Keratinocyte (primary cell): ENCODE measurements at regions not wholly inside any gene's neighbourhood (a gene's known extent, or its start where the extent isn't known, plus 50 kb on each side); places are given as distances from the start of the nearest gene placed in this dataset.

Experiments used
- DNase-seq: peaks from one replicate; pipeline ENCODE4 v3.0.0-alpha.2; 2011; ENCODE audit warnings: low read depth, missing footprints, low spot score
- FAIRE-seq: peaks from 2 replicates; lab custom pipeline; 2011; peaks lifted over from hg19 to GRCh38; lab: Jason Lieb, UNC
- H2AFZ ChIP-seq: 2 replicates; pipeline ENCODE4 v1.6.0; 2012; ENCODE audit warnings: low read length, control low read depth, inconsistent platforms; ENCODE audit not compliant: control insufficient read depth
- H3K27ac ChIP-seq: 2 replicates; pipeline ENCODE4 v1.5.1; 2011; ENCODE audit warnings: low read length; ENCODE audit not compliant: control insufficient read depth, insufficient read depth
- H3K27me3 ChIP-seq: 3 replicates; pipeline ENCODE4 v1.6.0; 2011; ENCODE audit warnings: low read length; ENCODE audit not compliant: control insufficient read depth, insufficient read depth; ENCODE audit errors: extremely low read depth
- H3K36me3 ChIP-seq, 2 experiments: 2 replicates in 1 of 2; 3 replicates in 1 of 2; pipeline ENCODE4 v1.5.1; 2011; ENCODE audit warnings: low read length in 2 of 2, mild to moderate bottlenecking in 1 of 2; ENCODE audit not compliant: control insufficient read depth in 2 of 2, insufficient read depth in 2 of 2; ENCODE audit errors: extremely low read depth in 1 of 2
- H3K4me1 ChIP-seq: 3 replicates; pipeline ENCODE4 v1.5.1; 2011; ENCODE audit warnings: low read length; ENCODE audit not compliant: control insufficient read depth, insufficient read depth; ENCODE audit errors: extremely low read depth
- H3K4me2 ChIP-seq: 3 replicates; pipeline ENCODE4 v1.6.0; 2011; ENCODE audit warnings: low read depth, low read length; ENCODE audit not compliant: control insufficient read depth, insufficient read depth; ENCODE audit errors: extremely low read depth
- H3K4me3 ChIP-seq, 3 experiments: fragments of 200-600 bp in 1 of 3; sonication (generic) in 1 of 3; 2 replicates in 2 of 3; 3 replicates in 1 of 3; pipeline ENCODE4 v1.5.1; 2011 to 2016; ENCODE audit warnings: low read length in 3 of 3, mild to moderate bottlenecking in 3 of 3, control low read depth in 2 of 3, inconsistent platforms in 1 of 3, low read depth in 1 of 3, mixed read lengths in 1 of 3, mixed run types in 1 of 3, moderate library complexity in 1 of 3; ENCODE audit not compliant: control insufficient read depth in 2 of 3, insufficient read depth in 2 of 3; ENCODE audit errors: extremely low read depth in 1 of 3
- H3K79me2 ChIP-seq: 2 replicates; pipeline ENCODE4 v1.6.0; 2012; ENCODE audit warnings: low read length; ENCODE audit not compliant: control insufficient read depth, insufficient read depth
- H3K9ac ChIP-seq: 3 replicates; pipeline ENCODE4 v1.6.0; 2011; ENCODE audit warnings: low read length; ENCODE audit not compliant: control insufficient read depth, insufficient read depth; ENCODE audit errors: extremely low read depth
- H3K9me1 ChIP-seq: 3 replicates; pipeline ENCODE4 v1.6.0; 2011; ENCODE audit warnings: low read length; ENCODE audit not compliant: control insufficient read depth, insufficient read depth; ENCODE audit errors: extremely low read depth
- H3K9me3 ChIP-seq: 2 replicates; pipeline ENCODE4 v1.5.1; 2012; ENCODE audit warnings: low read depth, low read length; ENCODE audit not compliant: control insufficient read depth
- H4K20me1 ChIP-seq: 3 replicates; pipeline ENCODE4 v1.6.0; 2011; ENCODE audit warnings: low read length; ENCODE audit not compliant: control insufficient read depth, insufficient read depth; ENCODE audit errors: extremely low read depth
- EZH2 ChIP-seq: IDR thresholded peaks from one replicate; pipeline ENCODE4 v1.6.1; 2012; ENCODE audit warnings: inconsistent platforms, mild to moderate bottlenecking, low read length, moderate library complexity
- dilution Hi-C: fragments of 300-500 bp; cut with MboI; formaldehyde crosslinking; loops from one replicate; pipeline ENCODE4 v1.7.0; 2020; ENCODE audit warnings: low sequenced_read_pairs; ENCODE audit not compliant: extremely low pct_ligation_motif_present
- TF ChIP-seq, protein P1 (sequence below), 3 experiments: IDR thresholded peaks in 1 of 3; conservative IDR thresholded peaks in 1 of 3; optimal IDR thresholded peaks in 1 of 3; 2 replicates in 2 of 3; 3 replicates in 1 of 3; pipeline versions ENCODE3 to v1.5.1; 2011; ENCODE audit warnings: low read length in 3 of 3, mild to moderate bottlenecking in 3 of 3, moderate library complexity in 2 of 3, control low read depth in 1 of 3, inconsistent platforms in 1 of 3; ENCODE audit not compliant: insufficient read depth in 2 of 3; ENCODE audit errors: extremely low read depth in 1 of 3

DNA sequence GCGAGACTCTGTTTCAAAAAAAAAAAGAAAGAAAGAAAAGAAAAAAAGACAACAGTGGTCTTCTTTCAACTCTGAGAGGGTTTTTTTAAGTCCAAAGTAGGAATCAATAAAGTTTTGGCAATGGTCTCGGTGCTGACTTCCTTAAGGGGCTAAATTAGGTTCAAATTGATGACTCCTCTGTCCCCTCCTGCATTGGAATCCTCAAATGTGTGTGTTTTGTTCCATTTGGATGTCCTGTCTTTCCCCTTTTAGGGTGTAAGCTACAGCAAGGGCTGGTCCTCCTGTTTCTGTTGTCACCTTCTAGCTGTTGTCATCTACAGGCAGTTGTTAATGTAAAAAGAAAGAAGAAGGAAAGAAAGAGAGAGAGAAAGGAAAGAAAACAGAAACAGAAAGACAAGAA is 54.4 kb downstream of the PABIR2 start:
- TF ChIP-seq, protein P1, sequence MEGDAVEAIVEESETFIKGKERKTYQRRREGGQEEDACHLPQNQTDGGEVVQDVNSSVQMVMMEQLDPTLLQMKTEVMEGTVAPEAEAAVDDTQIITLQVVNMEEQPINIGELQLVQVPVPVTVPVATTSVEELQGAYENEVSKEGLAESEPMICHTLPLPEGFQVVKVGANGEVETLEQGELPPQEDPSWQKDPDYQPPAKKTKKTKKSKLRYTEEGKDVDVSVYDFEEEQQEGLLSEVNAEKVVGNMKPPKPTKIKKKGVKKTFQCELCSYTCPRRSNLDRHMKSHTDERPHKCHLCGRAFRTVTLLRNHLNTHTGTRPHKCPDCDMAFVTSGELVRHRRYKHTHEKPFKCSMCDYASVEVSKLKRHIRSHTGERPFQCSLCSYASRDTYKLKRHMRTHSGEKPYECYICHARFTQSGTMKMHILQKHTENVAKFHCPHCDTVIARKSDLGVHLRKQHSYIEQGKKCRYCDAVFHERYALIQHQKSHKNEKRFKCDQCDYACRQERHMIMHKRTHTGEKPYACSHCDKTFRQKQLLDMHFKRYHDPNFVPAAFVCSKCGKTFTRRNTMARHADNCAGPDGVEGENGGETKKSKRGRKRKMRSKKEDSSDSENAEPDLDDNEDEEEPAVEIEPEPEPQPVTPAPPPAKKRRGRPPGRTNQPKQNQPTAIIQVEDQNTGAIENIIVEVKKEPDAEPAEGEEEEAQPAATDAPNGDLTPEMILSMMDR (optimal IDR thresholded peaks at IDR 0.05 in 1 of 3, IDR thresholded peaks at IDR 0.05 in 1 of 3, conservative IDR thresholded peaks at IDR 0.05 in 1 of 3; ENCODE audit: extremely low read depth in 1 of 3, insufficient read depth in 2 of 3, low read length in 3 of 3), result no peak
- no peak for TF ChIP-seq EZH2
- dilution Hi-C loops, result no loop called here
- Histone ChIP-seq H3K9ac (no peak overlapping the region), H2AFZ (no peak overlapping the region), H3K36me3 (no peaks in the 10 kb centered on the region), H4K20me1 (no peaks in the 10 kb centered on the region), H3K27me3 (no peaks in the 10 kb centered on the region), H3K4me1 (no peaks in the 10 kb centered on the region), H3K4me2 (no peak overlapping the region), H3K27ac (no peak overlapping the region), H3K9me1 (no peaks in the 10 kb centered on the region), H3K9me3 (no peaks in the 10 kb centered on the region), H3K4me3 (no peak overlapping the region), H3K79me2 (no peaks in the 10 kb centered on the region)
- no peak for DNase-seq
- FAIRE-seq, result no peak

DNA sequence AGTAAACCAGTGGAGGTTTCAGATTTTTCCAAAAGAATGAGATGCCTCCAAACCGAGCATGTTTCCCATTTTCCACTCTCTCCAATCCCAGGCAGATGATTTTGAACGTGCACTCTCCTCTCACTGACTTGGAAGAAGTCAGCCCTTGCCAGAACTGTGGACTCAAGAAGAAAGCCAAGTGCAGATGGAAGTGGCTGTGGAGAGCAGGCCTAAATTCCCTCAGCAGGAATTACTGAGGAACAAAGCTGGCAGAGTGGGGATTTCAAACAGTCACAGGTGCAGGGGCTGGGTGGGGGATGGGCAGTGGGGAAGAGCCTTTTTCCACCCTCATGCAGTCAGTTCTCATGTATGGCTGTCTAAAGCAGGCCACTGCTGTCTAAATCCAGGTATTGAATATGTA is 55.3 kb downstream of the PABIR2 start:
- Histone ChIP-seq H3K27me3 (no peaks in the 10 kb centered on the region), H3K4me1 (no peaks in the 10 kb centered on the region), H3K9me1 (no peaks in the 10 kb centered on the region), H3K79me2 (no peaks in the 10 kb centered on the region), H3K36me3 (no peaks in the 10 kb centered on the region), H3K27ac (no peak overlapping the region), H3K9me3 (no peaks in the 10 kb centered on the region), H3K4me2 (no peak overlapping the region), H3K9ac (no peak overlapping the region), H4K20me1 (no peaks in the 10 kb centered on the region), H2AFZ (no peak overlapping the region), H3K4me3 (no peak overlapping the region)
- dilution Hi-C loops, result no loop called here
- no peak for FAIRE-seq
- no peak for TF ChIP-seq EZH2
- TF ChIP-seq, protein P1 (optimal IDR thresholded peaks at IDR 0.05 in 1 of 3, IDR thresholded peaks at IDR 0.05 in 1 of 3, conservative IDR thresholded peaks at IDR 0.05 in 1 of 3; ENCODE audit: extremely low read depth in 1 of 3, insufficient read depth in 2 of 3, low read length in 3 of 3), result no peak
- no peak for DNase-seq
